Kidney (tissue), 13 donors: ENCODE measurements at regions not wholly inside any gene's neighbourhood (a gene's known extent, or its start where the extent isn't known, plus 50 kb on each side); places are given as distances from the start of the nearest gene placed in this dataset.

Source experiments
- DNase-seq, 5 donors: peaks; one replicate each; pipeline ENCODE4 v3.0.0-alpha.2; 2013 to 2020
- FAIRE-seq: peaks from 2 replicates; lab custom pipeline; 2012; peaks lifted over from hg19 to GRCh38; lab: Jason Lieb, UNC
- H3K27ac ChIP-seq, 2 donors: one replicate each; pipeline ENCODE4 v1.7.0; 2013; ENCODE audit warnings: low read depth in 2 of 2, low read length in 2 of 2, inconsistent platforms in 1 of 2
- H3K27me3 ChIP-seq: one replicate; pipeline ENCODE4 v1.7.1; 2013; ENCODE audit warnings: low read length, inconsistent platforms; ENCODE audit not compliant: control insufficient read depth, insufficient read depth
- H3K36me3 ChIP-seq, 3 donors: one replicate each; pipeline versions ENCODE4 v1.7.0 to v1.7.1; 2013; ENCODE audit warnings: low read length in 3 of 3, control low read depth in 1 of 3, inconsistent platforms in 1 of 3; ENCODE audit not compliant: insufficient read depth in 3 of 3, control insufficient read depth in 2 of 3
- H3K4me1 ChIP-seq, 3 donors: one replicate each; pipeline versions ENCODE4 v1.7.0 to v1.7.1; 2013; ENCODE audit warnings: low read length in 3 of 3, inconsistent platforms in 1 of 3, low read depth in 1 of 3; ENCODE audit not compliant: control insufficient read depth in 2 of 3, insufficient read depth in 2 of 3
- H3K4me3 ChIP-seq, 3 donors: one replicate each; pipeline versions ENCODE4 v1.7.0 to v1.8.1; 2013; ENCODE audit warnings: low read length in 3 of 3, control low read depth in 1 of 3, inconsistent platforms in 1 of 3
- H3K9ac ChIP-seq, 3 donors: one replicate each; pipeline versions ENCODE4 v1.7.0 to v1.7.1; 2013; ENCODE audit warnings: low read length in 3 of 3, control low read depth in 1 of 3, inconsistent platforms in 1 of 3
- H3K9me3 ChIP-seq, 3 donors: one replicate each; pipeline versions ENCODE4 v1.7.0 to v1.7.1; 2013; ENCODE audit warnings: low read length in 3 of 3, control low read depth in 1 of 3, inconsistent platforms in 1 of 3; ENCODE audit not compliant: control insufficient read depth in 2 of 3, insufficient read depth in 1 of 3
- CTCF ChIP-seq: IDR thresholded peaks from 3 replicates; pipeline ENCODE4 v1.5.1; 2012; ENCODE audit warnings: mild to moderate bottlenecking, moderate library complexity, borderline replicate concordance; ENCODE audit not compliant: insufficient read depth; ENCODE audit errors: extremely low read depth
- intact Hi-C: fragments of 100-400 bp; cut with DNase I; formaldehyde crosslinking; loops from one replicate; pipeline ENCODE4 v1.11.1; 2022
- donor health status: control.
- donor health status: control.
- donor health status: control.
- donor health status: control.
- donor health status: control.
- donor health status: DM: yes; HTN: yes; CAD: no.
- donor health status: Normal renal cell carcinoma (clear cell type).

- peak in 1 of 5 donors; percentile 5 for DNase-seq
- Histone ChIP-seq H3K4me1 (no peaks in the 10 kb centered on the region), H3K9ac (no peak overlapping the region), H3K27ac (no peak overlapping the region), H3K27me3 (no peaks in the 10 kb centered on the region), H3K9me3 (peaks cover 0 to 3% (median 0%) of the 10 kb centered on the region in 3 donors), H3K36me3 (no peaks in the 10 kb centered on the region), H3K4me3 (no peak overlapping the region)
- TF ChIP-seq CTCF = no peak
- no peak for FAIRE-seq
- intact Hi-C loops = no loop called here
Observed at GRCh38 chr13:112236016-112236415, 140.1 kb upstream of the SPACA7 start.

GRCh38 chr13:112236539-112237197 is 139.5 kb upstream of the SPACA7 start:
- Histone ChIP-seq H3K27ac (no peak overlapping the region), H3K27me3 (no peaks in the 10 kb centered on the region), H3K4me3 (no peak overlapping the region), H3K9ac (no peak overlapping the region), H3K4me1 (no peaks in the 10 kb centered on the region), H3K36me3 (no peaks in the 10 kb centered on the region), H3K9me3 (peaks cover 0 to 3% (median 0%) of the 10 kb centered on the region in 3 donors)
- no peak for TF ChIP-seq CTCF
- FAIRE-seq = no peak
- DNase-seq = peak in 1 of 5 donors; percentile 2
- intact Hi-C loops = no loop called here

- no peaks in the 10 kb centered on the region for H3K27me3 ChIP-seq
- no peaks in the 10 kb centered on the region for H3K36me3 ChIP-seq
- no peak for TF ChIP-seq CTCF
- H3K27ac ChIP-seq = no peak overlapping the region
- DNase-seq (peak in 1 of 5 donors; percentile 7), FAIRE-seq (no peak)
- H3K9me3 ChIP-seq = peaks cover 0 to 3% (median 0%) of the 10 kb centered on the region in 3 donors
- H3K4me1 ChIP-seq = no peaks in the 10 kb centered on the region
- intact Hi-C loops = no loop called here
- no peak overlapping the region for H3K9ac ChIP-seq
- H3K4me3 ChIP-seq = no peak overlapping the region
Observed at GRCh38 chr13:112238436-112238995, 137.6 kb upstream of the SPACA7 start.

DNA sequence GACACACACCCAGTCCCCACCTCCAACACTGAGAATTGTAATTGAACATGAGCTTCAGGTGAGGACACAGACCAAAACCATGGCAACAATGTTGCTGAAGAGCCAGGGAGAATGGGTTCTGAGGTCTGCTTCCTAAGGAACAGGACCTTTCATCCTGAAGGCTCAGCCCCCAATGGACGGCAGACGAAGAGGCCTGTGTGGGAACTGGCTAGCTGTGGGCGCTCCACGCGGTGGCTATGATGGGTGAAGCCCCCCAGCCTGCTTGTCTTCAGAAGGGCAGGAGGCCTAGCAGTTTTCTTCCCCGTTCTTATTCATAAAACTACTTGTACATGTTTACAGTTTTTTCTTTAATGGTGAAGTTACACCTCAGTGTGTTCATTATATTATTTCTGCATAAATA is 136.1 kb upstream of the SPACA7 start:
- Histone ChIP-seq H3K9me3 (peaks cover 0 to 3% (median 0%) of the 10 kb centered on the region in 3 donors), H3K9ac (no peak overlapping the region), H3K27ac (no peak overlapping the region), H3K4me3 (no peak overlapping the region), H3K27me3 (no peaks in the 10 kb centered on the region), H3K36me3 (no peaks in the 10 kb centered on the region), H3K4me1 (no peaks in the 10 kb centered on the region)
- no peak for TF ChIP-seq CTCF
- intact Hi-C loops = no loop called here
- FAIRE-seq = no peak
- DNase-seq = peak in 1 of 5 donors; percentile 5
